ENCODE measurements at regions not wholly inside any gene's neighbourhood (a gene's known extent, or its start where the extent isn't known, plus 50 kb on each side); places are given as distances from the start of the nearest gene placed in this dataset.

GRCh38 chr11:112902361-112903011 is 58.7 kb upstream of the NCAM1 start:
- no peak for TF ChIP-seq CTCF (IDR thresholded peaks at IDR 0.05)
- TF ChIP-seq POLR2AphosphoS5 (IDR thresholded peaks at IDR 0.05), result no peak
- TF ChIP-seq POLR2A (IDR thresholded peaks at IDR 0.05), result no peak
